AG04450 (cell line): ENCODE measurements at regions not wholly inside any gene's neighbourhood (a gene's known extent, or its start where the extent isn't known, plus 50 kb on each side); places are given as distances from the start of the nearest gene placed in this dataset.

Experiments used
- CTCF ChIA-PET: fragments of 300-600, 350-600 bp; formaldehyde crosslinking; extraction: SDS; loops from one replicate; lab custom pipeline; 2022; ENCODE audit warnings: antibody characterized with exemption, inconsistent platforms; lab: Charles Lee
- POLR2A ChIA-PET: fragments of 350-600 bp; formaldehyde crosslinking; extraction: SDS; loops from one replicate; lab custom pipeline; 2021; ENCODE audit warnings: antibody characterized with exemption, inconsistent platforms; lab: Yijun Ruan, JAX
- DNase-seq: peaks from one replicate; pipeline ENCODE4 v3.0.0-alpha.2; 2011; ENCODE audit warnings: low read depth, low spot score
- H3K27ac ChIP-seq: one replicate; pipeline ENCODE4 v1.5.1; 2012; ENCODE audit warnings: low read depth, low read length, control low read depth
- H3K27me3 ChIP-seq: one replicate; pipeline ENCODE4 v1.6.0; 2012; ENCODE audit warnings: low read length; ENCODE audit not compliant: control insufficient read depth, insufficient read depth
- H3K4me3 ChIP-seq: 2 replicates; pipeline ENCODE4 v1.5.1; 2011; ENCODE audit warnings: mild to moderate bottlenecking, low read depth, low read length, control low read depth
- H3K9me3 ChIP-seq: 2 replicates; pipeline ENCODE4 v1.5.1; 2012; ENCODE audit warnings: low read length; ENCODE audit not compliant: control insufficient read depth, insufficient read depth
- CTCF ChIP-seq: IDR thresholded peaks from 2 replicates; pipeline ENCODE4 v1.5.1; 2011; ENCODE audit warnings: low read depth, low read length, control low read depth, inconsistent platforms

DNA sequence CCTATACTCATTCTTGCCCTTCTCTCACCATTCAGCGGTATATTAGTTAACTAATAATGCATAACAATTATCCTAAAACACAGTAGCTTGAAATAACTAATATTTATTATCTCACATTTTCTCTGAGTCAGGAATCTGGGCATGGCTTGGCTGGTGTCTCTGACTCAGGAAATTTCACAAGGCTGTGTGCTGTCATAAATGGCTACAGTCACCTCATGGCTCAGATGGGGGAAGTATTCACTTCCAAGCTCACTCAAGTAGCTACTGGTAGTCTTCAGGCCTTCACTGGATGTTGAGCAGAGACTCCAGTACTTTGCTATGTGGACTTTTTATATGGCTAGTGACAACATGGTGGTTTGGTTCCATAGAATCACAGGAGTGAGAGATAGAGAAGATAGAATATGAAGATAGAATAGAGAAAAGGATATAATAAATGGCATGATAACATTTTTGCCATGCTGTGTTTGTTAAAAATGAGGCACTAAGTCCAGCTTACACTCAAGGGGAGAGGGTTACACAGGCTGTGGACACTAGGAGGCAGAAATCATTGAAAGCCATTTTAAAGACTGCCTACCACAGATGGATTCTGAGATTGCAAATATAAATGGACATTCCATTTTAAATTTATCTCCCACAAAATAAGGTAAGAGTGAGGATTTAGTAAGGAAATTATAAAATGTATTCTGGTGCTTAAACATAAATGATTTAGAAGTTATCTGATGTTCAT lies 997.8 kb upstream of the CHORDC1 start:
- ChIA-PET POLR2A (no interaction called here), CTCF (interaction anchor here (1.6 kb wide), 1 partner anchor 27 kb away, joined by 4 read pairs; no protein-coding TSS in a partner anchor)
- no peak overlapping the region for H3K4me3 ChIP-seq
- no peak overlapping the region for H3K27ac ChIP-seq
- no peak for DNase-seq
- TF ChIP-seq CTCF, result no peak
- no peaks in the 10 kb centered on the region for H3K27me3 ChIP-seq
- no peaks in the 10 kb centered on the region for H3K9me3 ChIP-seq

- ChIA-PET CTCF (interaction anchor here (1.6 kb wide), 1 partner anchor 28 kb away, joined by 4 read pairs; no protein-coding TSS in a partner anchor), POLR2A (no interaction called here)
- H3K27ac ChIP-seq, result no peak overlapping the region
- H3K4me3 ChIP-seq, result no peak overlapping the region
- TF ChIP-seq CTCF, result no peak
- no peaks in the 10 kb centered on the region for H3K27me3 ChIP-seq
- DNase-seq, result no peak
- no peaks in the 10 kb centered on the region for H3K9me3 ChIP-seq
Measured at GRCh38 chr11:91219535-91219934, 996.7 kb upstream of the CHORDC1 start.

GRCh38 chr11:91209751-91210150 lies 986.9 kb upstream of the CHORDC1 start:
- TF ChIP-seq CTCF, result no peak
- Histone ChIP-seq H3K27me3 (no peaks in the 10 kb centered on the region), H3K9me3 (no peaks in the 10 kb centered on the region), H3K4me3 (no peak overlapping the region), H3K27ac (no peak overlapping the region)
- ChIA-PET CTCF (no interaction called here), POLR2A (no interaction called here)
- no peak for DNase-seq

- no peak overlapping the region for H3K27ac ChIP-seq
- H3K27me3 ChIP-seq, result no peaks in the 10 kb centered on the region
- DNase-seq, result no peak
- H3K4me3 ChIP-seq, result no peak overlapping the region
- H3K9me3 ChIP-seq, result no peaks in the 10 kb centered on the region
- CTCF ChIA-PET, result no interaction called here
- POLR2A ChIA-PET, result no interaction called here
- TF ChIP-seq CTCF, result no peak
Measured at GRCh38 chr11:91209306-91209705, 986.5 kb upstream of the CHORDC1 start.

DNA sequence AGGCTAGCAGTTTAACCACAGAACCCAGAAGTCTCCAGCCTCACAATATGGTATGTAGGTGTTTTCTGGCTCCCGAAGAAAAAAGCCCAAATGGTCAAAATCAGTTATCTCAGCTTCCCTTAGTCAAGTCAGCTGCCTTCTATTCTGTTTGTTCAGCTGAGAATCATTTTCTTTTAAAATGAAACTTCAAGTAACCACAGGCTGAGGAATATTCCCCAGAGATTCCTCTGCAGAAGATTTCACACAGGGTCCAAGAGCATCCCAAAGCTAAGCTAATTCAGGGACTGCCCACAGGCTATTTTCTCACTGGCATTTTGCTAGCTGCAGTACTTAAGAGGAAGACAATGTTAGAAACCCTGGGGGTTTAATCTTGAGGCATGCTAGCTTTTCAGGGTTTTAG lies 977.0 kb upstream of the CHORDC1 start:
- no peaks in the 10 kb centered on the region for H3K9me3 ChIP-seq
- H3K4me3 ChIP-seq, result no peak overlapping the region
- DNase-seq, result no peak
- no peak for TF ChIP-seq CTCF
- H3K27ac ChIP-seq, result no peak overlapping the region
- POLR2A ChIA-PET, result no interaction called here
- CTCF ChIA-PET, result no interaction called here
- H3K27me3 ChIP-seq, result no peaks in the 10 kb centered on the region
